SW480 (cell line): ENCODE measurements at regions not wholly inside any gene's neighbourhood (a gene's known extent, or its start where the extent isn't known, plus 50 kb on each side); places are given as distances from the start of the nearest gene placed in this dataset.
A peak's percentile ranks its signal among the peaks of the same experiment; 100 is the strongest.

Experiments
- DNase-seq: peaks from one replicate; pipeline ENCODE4 v3.0.0-alpha.2; 2016; ENCODE audit warnings: low spot score

DNA sequence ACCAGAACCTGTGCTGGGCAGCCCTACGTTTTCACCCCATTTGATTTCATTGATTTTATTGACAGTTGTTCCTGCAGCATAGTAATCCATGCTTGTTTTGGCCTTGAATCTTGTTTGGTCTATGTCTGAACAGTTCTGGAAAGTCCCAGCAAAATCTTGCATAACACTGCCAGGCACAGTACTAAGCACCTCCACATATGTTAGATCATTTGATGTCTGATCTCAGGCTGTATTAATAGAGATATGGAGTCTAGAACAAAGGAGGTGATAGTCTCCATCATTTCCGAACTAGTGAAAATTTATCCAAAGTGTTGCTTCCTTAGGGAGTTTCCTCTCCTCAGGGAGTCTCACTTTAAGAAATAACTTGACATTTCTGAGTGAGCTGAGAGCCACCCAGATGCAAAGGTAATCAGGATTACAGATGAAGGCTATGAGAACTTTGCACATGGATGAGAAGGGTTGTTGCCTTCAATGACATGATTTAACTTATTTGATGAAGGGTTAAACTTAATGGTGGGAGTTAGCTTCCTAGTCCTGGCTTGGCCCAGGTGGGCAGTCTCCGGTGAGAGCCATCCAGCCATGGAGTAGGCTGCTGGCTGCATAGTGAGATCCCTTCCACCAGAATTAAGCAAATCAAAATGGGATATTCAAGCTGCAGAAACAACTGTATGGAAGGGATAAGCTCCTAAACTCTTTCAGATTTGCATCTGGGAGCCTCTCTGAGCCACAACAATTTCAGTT is 173.8 kb upstream of the MVB12B start:
- no peak for DNase-seq

DNA sequence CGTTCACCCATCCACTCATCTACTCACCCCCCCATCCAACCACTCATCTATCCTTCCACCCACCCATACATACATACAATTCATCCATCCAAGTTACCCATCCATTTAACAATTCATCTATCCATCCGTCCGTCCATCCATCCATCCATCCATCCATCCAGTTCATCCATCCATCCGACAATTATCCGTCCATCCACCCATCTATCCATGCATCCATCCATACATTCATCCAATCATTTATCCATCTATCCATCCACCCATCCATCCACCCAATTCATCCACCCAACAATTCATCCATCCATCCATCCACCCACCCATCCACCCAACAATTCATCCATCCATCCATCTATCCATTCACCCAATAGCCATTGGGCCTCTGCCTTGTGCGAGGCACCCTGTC is 173.2 kb upstream of the MVB12B start:
- no peak for DNase-seq

GRCh38 chr9:126154182-126154827 is 172.3 kb upstream of the MVB12B start:
- no peak for DNase-seq

DNA sequence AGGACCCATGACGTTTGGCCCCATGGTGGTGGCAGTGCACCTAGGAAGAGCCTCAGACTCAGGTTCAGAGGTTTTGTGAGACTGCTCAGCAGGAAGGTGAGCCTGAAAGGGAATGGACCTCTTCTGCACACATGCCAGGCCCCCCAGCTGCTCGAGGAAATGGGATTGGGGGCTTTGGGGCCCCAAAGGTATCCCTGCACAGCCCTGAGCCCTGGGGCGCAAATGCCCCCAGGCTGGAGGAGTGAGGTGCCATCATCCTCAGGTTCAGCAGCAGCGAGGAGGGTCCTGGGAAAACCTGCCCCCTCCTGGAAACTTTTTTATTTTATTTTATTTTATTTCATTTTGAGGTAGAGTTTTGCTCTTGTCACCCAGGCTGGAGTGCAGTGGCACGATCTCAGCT is 171.8 kb upstream of the MVB12B start:
- no peak for DNase-seq

DNA sequence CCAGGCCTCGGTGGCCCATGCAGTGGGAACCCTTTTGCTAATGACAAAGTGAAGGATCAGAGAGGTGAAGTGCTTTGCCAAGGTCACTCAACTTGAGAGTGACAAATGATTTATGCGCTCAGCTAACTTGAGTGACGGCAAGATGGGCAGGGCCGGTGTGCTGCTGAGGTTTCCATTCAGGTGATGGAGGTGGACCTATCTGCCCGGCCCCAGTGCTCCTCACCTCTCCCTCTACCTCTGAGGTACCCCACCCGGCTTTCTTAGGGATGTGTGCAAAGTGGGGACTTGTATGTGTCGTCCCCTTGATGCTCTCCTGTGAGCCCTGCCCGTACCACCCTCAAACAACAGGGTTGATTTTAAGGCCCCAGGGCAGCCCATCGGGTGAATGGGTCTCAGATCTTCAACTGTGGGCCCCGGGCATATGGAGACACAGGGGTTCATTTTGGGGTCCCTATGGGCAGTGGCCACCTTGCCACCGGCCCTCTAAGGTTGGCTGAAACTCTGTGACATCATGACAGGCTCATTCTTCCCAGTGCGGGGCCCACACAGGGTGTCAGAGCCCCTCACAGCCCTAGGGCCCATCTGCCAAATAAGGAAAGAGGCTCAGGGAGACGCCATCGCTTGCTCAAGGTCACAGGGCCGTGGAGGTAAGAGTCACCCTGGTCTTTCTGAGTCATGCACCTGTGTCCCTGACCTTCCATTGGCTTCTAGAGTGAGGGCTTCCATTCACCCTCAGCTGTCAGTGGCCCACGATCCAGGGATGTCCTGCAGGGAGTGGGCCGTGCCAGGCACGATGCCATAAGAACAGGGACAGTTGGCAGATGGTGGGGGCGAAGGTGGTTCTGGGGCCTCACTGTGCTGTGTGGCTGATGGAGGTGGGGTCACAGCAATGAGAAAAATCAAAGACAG is 170.6 kb upstream of the MVB12B start:
- DNase-seq = no peak

DNA sequence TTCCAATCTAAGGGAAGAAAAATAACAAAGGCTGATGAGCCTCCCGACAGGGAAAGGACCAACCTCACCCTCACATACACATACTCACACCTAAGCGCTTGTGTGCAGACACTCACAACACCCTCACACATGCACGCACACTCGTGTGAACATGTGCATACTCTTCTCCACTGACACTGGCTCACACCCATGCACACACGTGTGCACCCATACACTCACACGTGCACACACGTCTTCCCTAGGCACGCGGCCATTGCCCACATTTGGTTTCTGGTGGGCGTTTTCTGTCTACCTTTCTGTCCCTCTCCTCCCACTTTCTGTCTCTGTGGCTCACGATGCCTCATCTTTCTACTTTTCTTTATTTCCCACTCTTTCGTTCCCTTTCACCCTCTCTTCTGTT is 169.7 kb upstream of the MVB12B start:
- DNase-seq = no peak

DNA sequence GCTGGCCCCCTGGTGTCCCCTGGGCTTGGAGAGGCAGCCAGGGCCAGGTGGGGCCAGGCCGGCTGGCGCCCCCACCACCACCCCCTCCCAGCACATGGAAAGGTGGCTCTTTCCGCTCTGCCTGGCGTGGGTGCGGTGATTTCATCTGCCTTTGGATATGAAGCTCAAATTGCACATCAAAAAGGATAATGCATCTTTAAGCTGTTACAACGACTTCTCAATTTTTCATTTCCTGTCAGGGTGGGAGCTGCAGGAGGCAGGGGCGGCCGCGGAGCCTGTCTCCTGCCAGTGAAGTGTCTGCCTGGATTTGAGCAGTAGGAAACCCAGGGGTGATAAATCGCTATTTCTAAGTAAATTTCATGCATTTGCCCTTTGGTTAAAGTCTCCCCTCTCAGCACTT is 169.2 kb upstream of the MVB12B start:
- no peak for DNase-seq

DNA sequence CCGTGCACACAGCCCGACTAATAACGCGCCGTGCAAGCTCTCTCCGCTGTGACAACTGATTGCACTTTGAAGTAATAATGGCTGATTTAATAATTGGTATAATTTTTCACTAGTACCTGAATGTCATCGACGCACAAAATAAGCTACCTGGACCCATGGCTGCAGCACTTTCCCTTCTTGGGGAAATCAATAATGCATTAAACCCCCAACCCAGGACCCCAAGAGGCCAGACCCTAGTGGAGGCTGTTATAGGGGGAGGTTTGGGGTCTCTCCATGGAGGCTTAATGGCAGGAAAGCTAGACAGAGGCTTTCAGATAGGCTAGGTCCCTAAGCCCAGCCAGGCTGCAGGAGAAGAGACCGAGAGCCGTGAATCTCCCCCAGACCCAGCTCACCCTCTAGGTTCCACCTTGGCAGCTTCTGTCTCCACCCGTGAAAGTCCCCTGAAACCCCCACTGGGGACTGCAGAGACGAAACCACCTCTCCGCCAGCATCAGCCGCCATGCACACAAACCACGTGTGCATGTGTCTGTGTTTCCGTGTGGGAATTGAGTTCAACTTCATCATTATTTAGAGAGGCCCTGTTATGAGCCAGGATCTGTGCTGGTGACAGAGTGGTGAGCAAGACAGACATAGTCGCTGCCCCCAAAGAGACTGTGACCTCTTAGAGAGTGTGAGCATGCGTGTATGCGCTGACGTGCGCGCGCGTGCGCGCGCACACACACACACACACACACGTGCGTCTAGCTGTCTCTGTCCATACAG is 168.6 kb upstream of the MVB12B start:
- DNase-seq = no peak

DNA sequence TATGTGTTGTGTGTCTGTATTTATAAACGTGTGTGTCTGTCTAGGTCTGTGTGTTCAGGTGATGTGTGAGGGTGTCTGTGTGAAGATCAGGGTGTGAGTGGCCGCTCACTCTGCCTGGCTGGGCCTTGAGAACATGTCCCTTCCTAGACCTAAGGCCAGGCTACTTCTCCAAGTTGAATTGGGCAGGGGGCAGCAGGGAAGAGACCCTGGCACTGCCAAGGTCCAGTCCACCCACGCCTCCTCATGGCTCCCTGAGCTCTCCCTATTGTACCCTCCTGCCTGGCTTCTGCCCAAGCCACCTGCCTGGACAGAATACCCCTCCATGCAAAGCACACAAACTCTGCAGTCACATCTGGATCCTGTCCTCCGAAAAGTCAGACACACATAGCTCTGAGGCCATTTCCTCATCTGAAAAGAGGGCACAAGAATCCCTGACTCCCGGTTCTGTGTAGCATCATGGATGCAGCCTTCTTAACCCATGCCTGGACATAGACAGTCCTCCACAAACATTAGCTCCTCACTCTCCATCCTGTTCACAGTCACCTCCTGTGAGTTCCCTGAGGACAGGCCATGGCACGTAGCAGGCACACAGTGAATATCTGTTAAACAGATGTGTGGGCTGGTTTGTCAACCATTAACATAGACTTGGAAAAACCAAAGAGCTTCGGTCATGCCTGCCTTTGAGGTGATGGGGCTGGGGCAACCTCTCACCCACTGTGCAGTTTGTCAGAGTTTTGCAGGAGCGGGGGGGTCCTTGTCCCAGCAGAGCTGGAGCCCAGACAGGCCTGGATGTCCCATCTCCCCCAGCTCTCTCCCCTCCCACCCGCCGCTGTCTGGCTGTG is 167.8 kb upstream of the MVB12B start:
- DNase-seq = no peak

- DNase-seq = no peak
These were observed 167.1 kb upstream of the MVB12B start for GRCh38 chr9:126159430-126160060.

DNA sequence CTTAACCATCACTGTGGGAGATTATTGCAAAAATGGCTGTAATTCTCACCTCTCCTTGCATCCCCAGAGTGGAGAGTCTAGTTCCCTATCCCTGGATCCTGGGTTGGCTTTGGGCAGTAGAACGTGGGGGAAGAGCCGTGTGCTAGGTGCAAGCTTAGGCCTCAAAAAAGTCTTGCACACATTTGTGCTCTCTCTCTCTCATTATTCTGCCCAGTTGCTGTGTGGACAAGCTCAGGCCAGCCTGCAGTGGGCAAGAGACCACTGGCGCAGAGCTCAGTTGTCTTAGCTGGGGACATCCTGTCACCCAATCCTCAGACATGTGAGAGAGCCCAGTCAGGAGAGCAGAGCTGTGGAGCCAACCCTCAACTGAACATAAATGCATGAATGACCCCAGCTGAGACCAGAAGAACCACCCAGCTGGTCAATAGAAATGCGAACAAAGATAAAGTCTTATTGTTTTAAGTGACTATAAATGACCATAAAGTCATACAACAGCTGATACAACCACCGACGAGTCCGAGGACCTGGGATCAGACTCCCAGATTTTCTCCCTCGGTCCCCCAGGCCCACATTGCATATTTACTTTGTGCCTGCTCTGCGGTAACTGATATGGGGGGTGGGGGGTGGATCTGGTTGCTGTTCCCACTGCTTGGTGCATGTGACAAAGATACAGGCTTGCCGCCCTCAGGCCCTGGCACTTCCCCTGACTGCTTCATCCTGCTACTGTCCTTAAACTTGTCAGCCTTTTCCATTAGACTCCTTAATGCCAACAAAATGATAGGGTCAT is 166.4 kb upstream of the MVB12B start:
- no peak for DNase-seq

DNA sequence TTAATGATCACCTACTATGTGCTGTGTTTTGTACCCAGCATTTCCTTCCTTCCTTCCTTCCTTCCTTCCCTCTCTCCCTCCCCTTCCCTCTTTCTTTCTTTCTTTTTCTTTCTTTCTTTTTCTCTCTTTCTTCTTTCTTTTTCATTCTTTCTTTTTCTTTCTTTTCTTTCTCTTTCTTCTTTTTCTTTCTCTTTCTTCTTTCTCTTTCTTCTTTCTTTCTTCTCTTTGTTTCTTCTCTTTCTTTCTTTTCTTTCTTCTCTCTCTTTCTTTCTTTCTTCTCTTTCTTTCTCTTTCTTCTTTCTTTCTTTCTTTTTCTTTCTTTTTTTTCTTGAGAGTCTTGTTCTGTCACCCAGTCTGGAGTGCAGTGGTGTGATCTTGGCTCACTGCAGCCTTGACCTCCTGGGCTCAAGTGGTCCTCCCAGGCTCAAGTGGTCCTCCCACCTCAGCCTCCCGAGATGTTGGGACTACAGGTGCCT is 165.7 kb upstream of the MVB12B start:
- DNase-seq = no peak

- no peak for DNase-seq
These were observed 163.8 kb upstream of the MVB12B start for GRCh38 chr9:126162611-126163381.

DNA sequence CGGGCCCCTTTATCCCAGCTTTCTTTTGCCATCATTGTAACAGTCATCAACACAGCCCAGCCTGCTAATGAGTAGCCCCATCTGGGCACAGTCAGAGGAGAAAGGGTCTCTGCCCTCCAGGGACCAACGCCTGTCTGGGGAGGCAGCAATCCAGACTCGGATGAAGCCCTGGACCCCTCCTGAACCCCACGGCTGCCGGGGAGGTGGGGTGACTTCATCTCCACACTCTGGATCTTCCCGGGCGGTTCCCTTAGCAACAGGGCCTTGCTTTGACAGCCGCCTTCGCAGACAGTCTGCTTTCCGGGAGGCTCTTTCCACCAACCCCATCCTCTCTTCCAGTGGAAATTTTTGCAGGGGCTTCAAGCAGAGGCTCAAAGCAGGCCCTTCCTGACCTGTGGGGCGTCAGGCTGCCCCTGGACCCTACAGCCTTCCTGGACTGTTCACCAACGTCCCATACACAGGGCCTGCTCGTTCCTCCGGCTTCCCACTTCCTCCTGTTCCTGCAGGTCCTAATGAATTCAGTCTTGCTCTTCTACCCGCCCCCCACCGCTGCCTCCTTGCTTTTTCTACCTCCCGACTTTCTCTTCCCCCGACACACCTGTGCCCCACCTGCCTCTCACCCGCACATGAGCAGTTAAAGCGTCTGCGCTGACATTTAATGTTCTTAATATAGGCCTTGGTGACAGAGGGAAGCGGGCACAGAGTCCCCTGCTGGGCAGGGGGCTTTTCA is 161.7 kb upstream of the MVB12B start:
- no peak for DNase-seq

- DNase-seq = no peak
These were observed 160.9 kb upstream of the MVB12B start for GRCh38 chr9:126165755-126166154.

DNA sequence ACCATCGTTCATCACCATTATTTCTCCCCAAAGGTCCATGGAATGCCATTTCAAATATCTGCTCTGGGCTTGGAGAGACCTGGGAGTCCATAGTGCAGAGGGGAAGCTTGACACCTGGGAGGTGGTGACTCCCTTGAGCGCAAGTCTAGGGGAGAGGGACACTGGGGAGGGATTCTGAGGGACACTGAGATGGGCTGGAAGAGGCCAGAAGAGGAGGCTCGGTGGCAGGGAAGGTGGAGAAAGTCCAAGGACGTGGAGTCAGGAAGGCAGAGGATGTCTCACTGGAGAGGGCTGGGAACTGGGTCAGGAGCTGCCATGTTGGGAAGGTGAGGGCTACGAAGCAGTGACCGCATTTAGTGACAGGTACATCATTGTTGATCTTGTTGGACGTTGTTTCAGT is 160.3 kb upstream of the MVB12B start:
- DNase-seq = no peak

DNA sequence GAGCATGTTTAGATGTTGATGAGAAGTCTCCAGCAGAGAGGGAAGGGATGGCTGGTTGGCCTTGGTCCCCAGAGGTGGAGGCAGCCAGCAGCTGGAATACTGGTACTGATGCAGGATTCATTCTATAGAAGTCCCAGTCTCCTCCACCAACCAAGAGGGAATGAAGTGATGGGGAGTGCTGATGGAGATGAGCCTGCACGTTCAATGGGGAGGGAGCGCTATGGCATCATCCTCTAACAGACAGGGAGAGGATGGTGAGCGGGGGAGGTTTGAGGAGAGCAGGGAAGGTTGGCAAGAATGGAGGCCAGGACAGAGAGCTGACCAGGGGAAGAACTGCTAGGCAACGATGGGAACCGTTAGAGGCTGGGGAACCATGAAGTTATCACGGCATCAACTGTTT is 159.8 kb upstream of the MVB12B start:
- no peak for DNase-seq

DNA sequence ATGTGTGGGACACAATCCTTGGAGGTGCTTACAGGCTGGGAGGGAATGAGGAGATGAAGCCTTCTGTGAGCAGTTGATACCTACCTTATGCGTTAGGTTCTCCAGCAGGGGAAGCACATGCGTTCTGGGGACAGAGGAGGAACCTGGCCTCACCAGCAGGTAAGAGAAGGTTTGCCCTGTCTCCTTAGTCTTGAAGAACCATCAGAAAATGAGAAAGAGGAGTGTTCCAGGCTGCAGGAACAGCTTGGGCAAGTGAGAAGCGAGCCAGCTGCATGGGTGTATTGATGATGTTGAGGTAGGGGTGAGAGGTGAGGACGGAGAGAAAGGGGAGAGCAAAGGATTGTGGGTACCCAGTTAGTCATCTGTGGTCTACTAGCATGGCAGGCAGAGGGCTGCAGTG is 156.9 kb upstream of the MVB12B start:
- peak; percentile 10 for DNase-seq
